ENCODE measurements at regions not wholly inside any gene's neighbourhood (a gene's known extent, or its start where the extent isn't known, plus 50 kb on each side); places are given as distances from the start of the nearest gene placed in this dataset.

GRCh38 chr4:123025398-123025797 is 103.0 kb upstream of the NUDT6 start:
- TF ChIP-seq CTCF (IDR thresholded peaks at IDR 0.05; ENCODE audit: low read depth, low read length) (no peak), EZH2phosphoT487 (IDR thresholded peaks at IDR 0.05; ENCODE audit: low read depth) (no peak)
